Muscle layer of colon (tissue), 2 donors: ENCODE measurements at regions not wholly inside any gene's neighbourhood (a gene's known extent, or its start where the extent isn't known, plus 50 kb on each side); places are given as distances from the start of the nearest gene placed in this dataset.

Source experiments
- H3K27ac ChIP-seq: one replicate; pipeline ENCODE4 v1.7.0; 2013; ENCODE audit warnings: low read depth, mild to moderate bottlenecking, low read length, moderate library complexity
- H3K27me3 ChIP-seq, 2 donors: one replicate each; pipeline ENCODE4 v1.7.0; 2013; ENCODE audit warnings: low read length in 2 of 2, mild to moderate bottlenecking in 2 of 2; ENCODE audit not compliant: insufficient read depth in 2 of 2, control insufficient read depth in 1 of 2
- H3K36me3 ChIP-seq: one replicate; pipeline ENCODE4 v1.7.0; 2013; ENCODE audit warnings: mild to moderate bottlenecking, low read length; ENCODE audit not compliant: insufficient read depth
- H3K4me1 ChIP-seq: one replicate; pipeline ENCODE4 v1.7.0; 2013; ENCODE audit warnings: mild to moderate bottlenecking, low read length; ENCODE audit not compliant: insufficient read depth
- H3K4me3 ChIP-seq, 2 donors: one replicate each; pipeline ENCODE4 v1.7.0; 2013; ENCODE audit warnings: low read length in 2 of 2, low read depth in 1 of 2, mild to moderate bottlenecking in 1 of 2, moderate library complexity in 1 of 2
- H3K9ac ChIP-seq: one replicate; pipeline ENCODE4 v1.7.0; 2013; ENCODE audit warnings: low read length
- H3K9me3 ChIP-seq: one replicate; pipeline ENCODE4 v1.7.0; 2013; ENCODE audit warnings: mild to moderate bottlenecking, low read length
- donor health status: abdominal sarcoma.
- donor health status: Adenocarcinoma of cecum.

GRCh38 chr12:111100554-111100953 lies 180.2 kb upstream of the MYL2 start:
- H3K9ac ChIP-seq: no peak overlapping the region
- no peaks in the 10 kb centered on the region for H3K4me1 ChIP-seq
- H3K27me3 ChIP-seq: no peaks in the 10 kb centered on the region
- no peak overlapping the region for H3K4me3 ChIP-seq
- H3K27ac ChIP-seq: no peak overlapping the region
- no peaks in the 10 kb centered on the region for H3K36me3 ChIP-seq
- no peaks in the 10 kb centered on the region for H3K9me3 ChIP-seq

GRCh38 chr12:111100003-111100402 lies 179.6 kb upstream of the MYL2 start:
- no peak overlapping the region for H3K27ac ChIP-seq
- H3K36me3 ChIP-seq: no peaks in the 10 kb centered on the region
- H3K9me3 ChIP-seq: no peaks in the 10 kb centered on the region
- H3K4me1 ChIP-seq: no peaks in the 10 kb centered on the region
- H3K9ac ChIP-seq: no peak overlapping the region
- H3K27me3 ChIP-seq: no peaks in the 10 kb centered on the region
- H3K4me3 ChIP-seq: no peak overlapping the region

DNA sequence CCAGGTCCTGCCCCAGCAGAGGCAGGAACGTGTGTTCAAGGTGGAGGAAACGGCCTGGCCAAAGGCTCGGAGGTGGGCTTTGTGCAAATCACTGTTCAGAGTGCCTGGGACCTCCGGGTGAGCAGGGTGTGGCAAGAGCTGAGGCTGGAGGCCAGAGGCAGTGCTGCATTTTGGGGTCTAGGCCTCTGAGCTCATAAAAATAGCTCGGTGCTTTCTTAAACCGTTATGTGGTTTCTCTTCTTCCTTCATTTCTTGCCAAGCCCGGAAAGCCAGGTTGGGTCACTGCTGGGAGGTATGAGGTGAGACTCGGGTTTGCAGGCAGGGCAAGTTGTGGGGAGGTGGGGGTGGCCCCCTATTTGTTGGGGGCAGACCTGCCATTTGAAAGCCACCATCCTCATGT lies 178.8 kb upstream of the MYL2 start:
- H3K27me3 ChIP-seq: no peaks in the 10 kb centered on the region
- no peaks in the 10 kb centered on the region for H3K4me1 ChIP-seq
- H3K9ac ChIP-seq: no peak overlapping the region
- H3K9me3 ChIP-seq: no peaks in the 10 kb centered on the region
- H3K4me3 ChIP-seq: no peak overlapping the region
- H3K36me3 ChIP-seq: no peaks in the 10 kb centered on the region
- no peak overlapping the region for H3K27ac ChIP-seq

DNA sequence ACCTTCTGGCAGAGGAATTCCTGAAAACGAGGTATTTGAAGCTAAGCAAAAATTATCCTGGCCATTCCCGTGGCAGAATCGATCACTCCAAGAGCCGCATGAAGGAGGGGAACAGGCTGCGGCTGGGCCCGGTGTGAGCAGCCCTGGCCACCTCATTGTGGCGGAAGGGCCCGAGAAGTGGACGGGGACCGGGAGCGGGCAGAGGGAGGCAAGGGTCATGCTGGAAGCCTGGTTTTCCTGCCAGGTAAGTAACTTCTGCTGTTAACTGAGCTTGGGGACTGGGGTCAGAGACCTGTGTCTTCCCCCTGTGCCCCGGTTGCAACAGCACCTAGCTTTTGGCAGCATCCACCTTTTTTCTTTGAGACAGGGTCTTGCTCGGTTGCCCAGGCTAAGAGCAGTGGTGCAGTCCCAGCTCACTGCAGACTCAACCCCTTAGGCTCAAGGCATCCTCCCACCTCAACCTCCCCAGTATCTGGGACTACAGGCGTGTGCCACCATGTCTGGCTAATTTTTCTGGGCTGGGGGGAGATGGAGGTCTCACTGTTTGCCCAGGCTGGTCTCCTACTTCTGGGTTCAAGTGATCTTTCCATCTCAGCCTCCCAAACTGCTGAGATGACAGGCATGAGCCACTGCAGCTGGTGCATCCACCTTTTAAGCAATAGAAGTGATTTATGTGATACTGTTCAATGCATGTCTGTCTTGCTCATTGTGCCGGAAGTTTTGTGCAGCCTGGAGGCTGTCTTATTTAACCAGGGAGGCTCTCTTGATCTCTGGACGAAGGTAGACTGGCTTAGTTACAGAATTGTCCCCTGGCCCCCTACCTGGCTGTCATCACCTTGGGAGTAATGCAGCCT lies 174.0 kb upstream of the MYL2 start:
- H3K4me3 ChIP-seq: no peak overlapping the region
- H3K27me3 ChIP-seq: no peaks in the 10 kb centered on the region
- H3K9ac ChIP-seq: no peak overlapping the region
- no peak overlapping the region for H3K27ac ChIP-seq
- no peaks in the 10 kb centered on the region for H3K4me1 ChIP-seq
- no peaks in the 10 kb centered on the region for H3K36me3 ChIP-seq
- no peaks in the 10 kb centered on the region for H3K9me3 ChIP-seq

DNA sequence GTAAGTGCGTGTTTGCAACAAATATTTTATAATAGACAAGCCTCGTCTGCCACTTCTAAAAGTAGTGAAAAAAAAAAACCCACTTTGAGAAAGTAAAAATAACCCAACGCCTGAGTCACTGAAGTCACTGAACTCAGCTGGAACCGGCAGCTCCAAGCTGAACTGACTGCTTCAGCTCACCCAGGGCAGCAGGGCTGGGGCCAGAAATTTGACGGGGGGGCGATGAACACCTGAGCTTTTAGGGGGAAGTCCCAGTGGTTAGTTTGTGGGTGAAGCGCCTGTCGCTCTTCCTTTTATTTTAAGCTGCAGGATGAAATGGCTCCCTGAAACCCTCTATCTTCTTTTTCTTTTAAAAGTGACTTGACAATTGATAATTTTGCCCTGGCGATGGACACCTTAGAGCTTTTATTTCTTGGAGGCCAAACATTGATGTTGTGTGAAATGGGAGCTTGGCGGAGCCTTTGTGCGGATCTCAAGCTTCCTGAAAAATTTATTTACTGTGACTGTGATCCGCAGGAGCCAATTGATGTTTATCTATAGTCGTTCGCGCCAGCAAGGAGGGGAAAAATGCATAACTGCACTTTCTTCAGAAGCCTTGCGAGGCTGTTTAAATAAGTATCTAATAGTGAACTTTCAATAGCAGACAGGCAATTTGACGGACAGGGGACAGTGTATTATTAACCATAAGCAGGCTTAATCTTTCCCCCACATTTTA lies 173.2 kb upstream of the MYL2 start:
- Histone ChIP-seq H3K9ac (no peak overlapping the region), H3K27ac (no peak overlapping the region), H3K4me1 (no peaks in the 10 kb centered on the region), H3K36me3 (no peaks in the 10 kb centered on the region), H3K4me3 (no peak overlapping the region), H3K9me3 (no peaks in the 10 kb centered on the region), H3K27me3 (no peaks in the 10 kb centered on the region)

GRCh38 chr12:111091051-111091450 lies 170.7 kb upstream of the MYL2 start:
- H3K9ac ChIP-seq: no peak overlapping the region
- H3K4me3 ChIP-seq: no peak overlapping the region
- H3K9me3 ChIP-seq: no peaks in the 10 kb centered on the region
- no peak overlapping the region for H3K27ac ChIP-seq
- no peaks in the 10 kb centered on the region for H3K36me3 ChIP-seq
- H3K4me1 ChIP-seq: no peaks in the 10 kb centered on the region
- H3K27me3 ChIP-seq: peaks cover 0 to 4% of the 10 kb centered on the region in 2 donors

- peaks cover 0 to 4% of the 10 kb centered on the region in 2 donors for H3K27me3 ChIP-seq
Measured at GRCh38 chr12:111089616-111090015, 169.2 kb upstream of the MYL2 start.

DNA sequence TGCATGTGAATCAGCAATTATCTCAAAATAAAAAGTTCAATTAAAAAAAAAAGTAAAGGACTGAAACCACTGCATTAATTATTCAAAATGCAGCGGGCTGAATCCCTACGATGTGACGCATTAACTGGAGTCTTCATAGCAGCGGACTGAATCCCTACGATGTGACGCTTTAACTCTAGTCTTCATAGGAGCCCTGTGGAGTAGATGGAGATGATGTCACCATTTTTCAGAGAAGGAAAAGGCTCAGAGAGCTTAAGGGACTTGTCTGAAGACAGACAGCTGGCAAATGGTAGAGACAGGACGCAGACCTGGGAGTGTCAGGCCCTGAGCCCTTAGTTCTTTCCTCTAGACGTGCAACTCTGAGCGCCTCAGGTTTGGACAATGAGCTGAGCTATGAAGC lies 168.0 kb upstream of the MYL2 start:
- Histone ChIP-seq H3K4me3 (no peak overlapping the region), H3K4me1 (no peaks in the 10 kb centered on the region), H3K27me3 (peaks cover 0 to 4% of the 10 kb centered on the region in 2 donors), H3K9ac (no peak overlapping the region), H3K9me3 (no peaks in the 10 kb centered on the region), H3K27ac (no peak overlapping the region), H3K36me3 (no peaks in the 10 kb centered on the region)

More at GRCh38 chr12:111089616-111090015, 169.2 kb upstream of the MYL2 start:
- Histone ChIP-seq H3K9ac (no peak overlapping the region), H3K4me3 (no peak overlapping the region), H3K36me3 (no peaks in the 10 kb centered on the region), H3K9me3 (no peaks in the 10 kb centered on the region), H3K4me1 (no peaks in the 10 kb centered on the region), H3K27ac (no peak overlapping the region)

DNA sequence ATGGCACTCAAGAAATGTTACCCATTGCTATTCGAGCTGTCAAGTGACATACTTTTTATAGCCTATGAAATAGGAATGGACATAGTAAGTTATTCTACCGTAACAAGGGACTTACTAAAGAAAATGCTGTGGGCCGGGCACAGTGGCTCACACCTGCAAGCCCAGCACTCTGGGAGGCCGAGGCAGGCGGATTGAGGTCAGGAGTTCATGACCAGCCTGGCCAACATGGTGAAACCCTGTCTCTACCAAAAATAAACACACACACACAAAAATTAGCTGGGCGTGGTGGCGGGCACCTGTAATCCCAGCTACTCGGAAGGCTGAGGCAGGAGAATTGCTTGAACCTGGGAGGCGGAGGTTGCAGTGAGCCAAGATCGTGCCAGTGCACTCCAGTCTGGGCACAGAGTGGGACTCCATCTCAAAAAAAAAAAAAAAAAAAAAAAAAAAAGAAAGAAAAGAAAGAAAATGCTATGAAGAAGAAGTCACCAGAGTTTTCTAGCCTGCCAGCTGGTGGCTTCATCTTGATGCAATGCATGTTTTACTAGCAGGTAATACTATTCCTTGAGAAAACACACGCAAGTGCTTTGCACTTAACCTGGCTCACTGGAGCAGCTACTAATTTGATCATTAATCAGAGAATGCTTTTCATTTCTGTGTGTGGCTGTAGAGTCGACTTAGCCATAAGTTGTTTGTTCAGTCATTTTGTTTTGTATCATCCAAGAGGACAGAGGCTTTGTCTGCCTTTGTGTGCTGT lies 166.7 kb upstream of the MYL2 start:
- Histone ChIP-seq H3K36me3 (no peaks in the 10 kb centered on the region), H3K4me3 (no peak overlapping the region), H3K27ac (no peak overlapping the region), H3K9me3 (no peaks in the 10 kb centered on the region), H3K27me3 (peaks cover 0 to 4% of the 10 kb centered on the region in 2 donors), H3K9ac (no peak overlapping the region), H3K4me1 (no peaks in the 10 kb centered on the region)

DNA sequence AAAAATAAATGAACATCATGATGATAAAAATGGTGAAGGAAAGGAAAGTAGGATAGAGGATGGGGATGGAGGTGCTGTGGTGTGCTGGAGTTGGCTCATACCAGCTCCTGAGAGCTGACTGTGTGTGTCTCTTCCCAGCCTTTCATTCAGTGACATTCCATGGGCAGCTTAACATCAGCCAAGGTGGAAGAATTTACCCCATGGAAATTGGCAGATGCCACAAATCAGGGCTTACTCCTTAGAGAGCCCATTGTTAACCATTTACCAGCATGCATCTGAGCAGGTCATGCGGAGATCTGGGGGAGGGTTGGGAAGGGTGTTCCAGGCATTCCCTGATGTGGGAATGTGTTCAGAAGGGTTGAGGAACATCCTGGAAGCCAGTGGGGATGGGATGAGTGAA lies 164.7 kb upstream of the MYL2 start:
- Histone ChIP-seq H3K9me3 (no peaks in the 10 kb centered on the region), H3K27me3 (peaks cover 0 to 4% of the 10 kb centered on the region in 2 donors), H3K36me3 (no peaks in the 10 kb centered on the region), H3K4me1 (no peaks in the 10 kb centered on the region), H3K9ac (no peak overlapping the region), H3K27ac (no peak overlapping the region), H3K4me3 (no peak overlapping the region)

DNA sequence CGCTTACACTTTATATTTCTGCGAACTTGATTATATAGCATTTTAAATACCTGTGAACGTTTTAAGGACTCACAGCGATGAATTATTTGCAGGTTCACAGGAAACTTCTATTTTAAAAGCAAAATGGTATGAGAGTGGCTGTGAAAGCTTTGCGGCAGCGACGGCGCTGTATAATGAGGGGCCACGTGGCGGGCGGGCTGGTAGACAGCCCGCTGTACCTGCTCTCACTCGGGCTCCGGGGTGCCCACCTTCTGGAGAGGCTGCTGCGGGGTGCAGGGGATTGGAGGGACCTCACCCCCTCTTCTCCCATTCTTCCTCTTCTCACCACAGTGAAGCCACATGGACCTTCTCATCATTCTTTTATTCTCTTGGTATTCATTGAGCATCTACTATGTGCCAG lies 164.2 kb upstream of the MYL2 start:
- H3K36me3 ChIP-seq: no peaks in the 10 kb centered on the region
- H3K27ac ChIP-seq: no peak overlapping the region
- no peaks in the 10 kb centered on the region for H3K4me1 ChIP-seq
- no peaks in the 10 kb centered on the region for H3K9me3 ChIP-seq
- no peak overlapping the region for H3K9ac ChIP-seq
- H3K4me3 ChIP-seq: no peak overlapping the region
- peaks cover 0 to 4% of the 10 kb centered on the region in 2 donors for H3K27me3 ChIP-seq
